ENCODE measurements at regions not wholly inside any gene's neighbourhood (a gene's known extent, or its start where the extent isn't known, plus 50 kb on each side); places are given as distances from the start of the nearest gene placed in this dataset.

DNA sequence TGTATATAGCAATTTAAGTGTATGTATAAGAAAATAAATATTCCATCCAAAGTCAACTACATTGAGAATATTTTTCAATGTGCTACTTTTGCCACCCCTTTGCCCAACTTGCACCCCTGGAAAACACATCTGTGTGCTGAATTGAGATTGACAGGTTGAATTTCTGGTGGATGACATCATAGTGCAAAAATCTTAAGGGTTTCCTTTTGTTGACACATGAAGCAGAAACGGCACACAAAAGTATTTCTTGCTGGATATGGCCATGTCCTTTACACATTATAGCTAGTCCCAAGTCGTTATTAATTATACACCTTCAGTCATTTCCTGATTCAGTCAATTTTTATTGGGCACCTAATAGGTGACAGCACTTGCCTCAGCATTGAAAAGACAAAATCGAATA, 188.7 kb upstream of the FBXL4 start:
- Histone ChIP-seq H2BK120ac (ENCODE audit: low read depth, low read length, poor library complexity, severe bottlenecking) (no peak overlapping the region), H3K9ac (ENCODE audit: extremely low read depth, insufficient read length, low read length) (no peak overlapping the region), H2BK20ac (ENCODE audit: low read depth, low read length, poor library complexity, severe bottlenecking) (no peak overlapping the region), H4K5ac (ENCODE audit: insufficient read length, low read depth, low read length) (no peak overlapping the region), H3K9me3 (ENCODE audit: control insufficient read depth, low read depth, low read length) (no peaks in the 10 kb centered on the region), H3K23ac (ENCODE audit: insufficient read length, low read depth, low read length) (no peak overlapping the region), H3K23me2 (ENCODE audit: insufficient read length, low read depth, low read length, poor library complexity, severe bottlenecking) (no peaks in the 10 kb centered on the region), H2BK12ac (ENCODE audit: insufficient read length, low read depth, low read length) (no peak overlapping the region), H3K18ac (ENCODE audit: insufficient read length, low read depth, low read length) (no peak overlapping the region), H4K8ac (replicated peaks; ENCODE audit: insufficient read length, low read depth, low read length) (no peak overlapping the region), H3K14ac (ENCODE audit: insufficient read depth, low read length) (no peak overlapping the region), H3K4me2 (ENCODE audit: insufficient read depth, insufficient read length, low read length) (no peak overlapping the region), H3T11ph (ENCODE audit: low read length) (no peak overlapping the region), H3K27ac (ENCODE audit: insufficient read length, low read depth, low read length) (no peak overlapping the region), H2BK15ac (ENCODE audit: low read depth, low read length) (no peak overlapping the region), H2AFZ (ENCODE audit: low read length) (no peak overlapping the region), H3K27me3 (ENCODE audit: insufficient read depth, low read length) (no peaks in the 10 kb centered on the region), H3K79me1 (ENCODE audit: insufficient read depth, low read depth, low read length, poor library complexity, severe bottlenecking) (no peaks in the 10 kb centered on the region), H3K79me2 (ENCODE audit: insufficient read depth, low read length) (no peaks in the 10 kb centered on the region), H3K56ac (ENCODE audit: insufficient read length, low read depth, low read length) (no peak overlapping the region), H2AK5ac (ENCODE audit: insufficient read length, low read length) (no peak overlapping the region), H3K4me1 (ENCODE audit: insufficient read depth, low read length) (no peaks in the 10 kb centered on the region), H4K91ac (ENCODE audit: insufficient read length, low read depth, low read length) (no peak overlapping the region), H3K4ac (ENCODE audit: low read depth, low read length) (no peak overlapping the region), H2BK5ac (ENCODE audit: insufficient read length, low read length) (no peak overlapping the region), H4K20me1 (ENCODE audit: control insufficient read depth, insufficient read depth, insufficient read length) (no peaks in the 10 kb centered on the region)
- H3K27me3 Mint-ChIP-seq (ENCODE audit: low read depth): no peaks in the 10 kb centered on the region; the same call in 1 of the 2 replicates
- TF ChIP-seq, protein P1, sequence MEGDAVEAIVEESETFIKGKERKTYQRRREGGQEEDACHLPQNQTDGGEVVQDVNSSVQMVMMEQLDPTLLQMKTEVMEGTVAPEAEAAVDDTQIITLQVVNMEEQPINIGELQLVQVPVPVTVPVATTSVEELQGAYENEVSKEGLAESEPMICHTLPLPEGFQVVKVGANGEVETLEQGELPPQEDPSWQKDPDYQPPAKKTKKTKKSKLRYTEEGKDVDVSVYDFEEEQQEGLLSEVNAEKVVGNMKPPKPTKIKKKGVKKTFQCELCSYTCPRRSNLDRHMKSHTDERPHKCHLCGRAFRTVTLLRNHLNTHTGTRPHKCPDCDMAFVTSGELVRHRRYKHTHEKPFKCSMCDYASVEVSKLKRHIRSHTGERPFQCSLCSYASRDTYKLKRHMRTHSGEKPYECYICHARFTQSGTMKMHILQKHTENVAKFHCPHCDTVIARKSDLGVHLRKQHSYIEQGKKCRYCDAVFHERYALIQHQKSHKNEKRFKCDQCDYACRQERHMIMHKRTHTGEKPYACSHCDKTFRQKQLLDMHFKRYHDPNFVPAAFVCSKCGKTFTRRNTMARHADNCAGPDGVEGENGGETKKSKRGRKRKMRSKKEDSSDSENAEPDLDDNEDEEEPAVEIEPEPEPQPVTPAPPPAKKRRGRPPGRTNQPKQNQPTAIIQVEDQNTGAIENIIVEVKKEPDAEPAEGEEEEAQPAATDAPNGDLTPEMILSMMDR (conservative IDR thresholded peaks at IDR 0.05): no peak
- H3K9me3 Mint-ChIP-seq: peaks cover 5 to 8% of the 10 kb centered on the region in 2 experiments; a peak in 4 of 5 replicates
- peaks cover 0 to 9% of the 10 kb centered on the region in 2 experiments; a peak in 3 of 4 replicates for H3K4me1 Mint-ChIP-seq
- DNase-seq: no peak
- no CpG with 5 or more reads among the region's 3 CpGs for WGBS (ENCODE audit: extremely low coverage, insufficient read length, low lambda C conversion rate)
- no peak overlapping the region for H3K27ac Mint-ChIP-seq
- no peak overlapping the region for H3K4me3 Mint-ChIP-seq
- peaks cover 0 to 4% (median 2%) of the 10 kb centered on the region in 3 experiments; a peak in 2 of 7 replicates for H3K36me3 Mint-ChIP-seq (ENCODE audit: insufficient read depth in 1 of 3, low read depth in 3 of 3)
